GM12878 (cell line): ENCODE measurements at regions not wholly inside any gene's neighbourhood (a gene's known extent, or its start where the extent isn't known, plus 50 kb on each side); places are given as distances from the start of the nearest gene placed in this dataset.

Experiments
- ATAC-seq: fragments of 200-7000 bp; cut with Tn5 transposase; 3 replicates; pipeline ENCODE4 v1.9.1; 2020; ENCODE audit warnings: mild to moderate bottlenecking, moderate library complexity
- BruUV-seq: library from RNA; stranded (reverse); fragments of 400-500 nt; replicated peaks from 2 replicates; lab custom pipeline; 2021; lab: Mats Ljungman, UMichigan
- CTCF ChIA-PET: fragments of 300-600 bp; sonication (Branson Sonifier 250); formaldehyde crosslinking; extraction: SDS; loops from one replicate; lab custom pipeline; 2021; ENCODE audit warnings: inconsistent platforms; lab: Yijun Ruan, JAX
- POLR2A ChIA-PET: fragments of 350-600 bp; formaldehyde crosslinking; extraction: SDS; loops from one replicate; lab custom pipeline; 2021; ENCODE audit warnings: inconsistent platforms; lab: Charles Lee
- RAD21 ChIA-PET: fragments of 300-600 bp; sonication (Branson Sonifier 250); formaldehyde crosslinking; loops from one replicate; lab custom pipeline; 2023; ENCODE audit warnings: antibody characterized with exemption; ENCODE audit not compliant: unreplicated experiment; lab: Charles Lee
- SMC1A ChIA-PET: fragments of 300-600 bp; sonication (Branson Sonifier 250); formaldehyde crosslinking; loops from one replicate; lab custom pipeline; 2023; ENCODE audit not compliant: unreplicated experiment, uncharacterized antibody; lab: Charles Lee
- DNase-seq: peaks from one replicate; pipeline ENCODE4 v3.0.0-alpha.2; 2011; ENCODE audit warnings: low read depth, low spot score
- FAIRE-seq: peaks from 3 replicates; lab custom pipeline; 2011; peaks lifted over from hg19 to GRCh38; lab: Jason Lieb, UNC
- H2AFZ ChIP-seq: 2 replicates; pipeline ENCODE4 v1.6.0; 2011; ENCODE audit warnings: low read depth, low read length, control low read depth; ENCODE audit not compliant: control insufficient read depth
- H3K27ac ChIP-seq: 2 replicates; pipeline ENCODE4 v1.5.1; 2011; ENCODE audit warnings: control low read depth; ENCODE audit not compliant: control insufficient read depth, insufficient read depth
- H3K27me3 ChIP-seq, 2 experiments: replicated peaks in 1 of 2; 2 replicates each; pipeline versions ENCODE4 v1.6.0 to v1.6.1; 2011; ENCODE audit warnings: low read length in 1 of 2; ENCODE audit not compliant: control insufficient read depth in 2 of 2, insufficient read depth in 2 of 2
- H3K36me3 ChIP-seq, 2 experiments: 2 replicates each; pipeline ENCODE4 v1.5.1; 2011; ENCODE audit warnings: low read length in 1 of 2; ENCODE audit not compliant: control insufficient read depth in 2 of 2, insufficient read depth in 2 of 2
- H3K4me1 ChIP-seq: 2 replicates; pipeline ENCODE4 v1.6.1; 2011; ENCODE audit warnings: mild to moderate bottlenecking, low read length, moderate library complexity, mixed read lengths; ENCODE audit not compliant: control insufficient read depth, insufficient read depth
- H3K4me2 ChIP-seq: 2 replicates; pipeline ENCODE4 v1.6.0; 2011; ENCODE audit warnings: control low read depth; ENCODE audit not compliant: control insufficient read depth, insufficient read depth
- H3K4me3 ChIP-seq: fragments of 200-600 bp; sonication (generic); 2 replicates; pipeline ENCODE4 v1.5.1; 2016
- H3K79me2 ChIP-seq: 2 replicates; pipeline ENCODE4 v1.6.0; 2011; ENCODE audit warnings: low read length; ENCODE audit not compliant: control insufficient read depth, insufficient read depth
- H3K9ac ChIP-seq: 2 replicates; pipeline ENCODE4 v1.8.0; 2011; ENCODE audit warnings: low read length, control low read depth, mixed read lengths; ENCODE audit not compliant: control insufficient read depth, insufficient read depth
- H3K9me3 ChIP-seq: replicated peaks from 3 replicates; pipeline ENCODE4 v1.5.1; 2011; ENCODE audit warnings: mild to moderate bottlenecking, low read length; ENCODE audit not compliant: control insufficient read depth, insufficient read depth
- H4K20me1 ChIP-seq: 2 replicates; pipeline ENCODE4 v1.6.0; 2011; ENCODE audit not compliant: control insufficient read depth, insufficient read depth
- ASH2L ChIP-seq: fragments of 300-600, 200-600 bp; sonication (generic); IDR thresholded peaks from 2 replicates; pipeline ENCODE4 v1.6.1; 2017; ENCODE audit warnings: low read depth, mild to moderate bottlenecking, borderline replicate concordance
- BCL3 ChIP-seq: IDR thresholded peaks from 2 replicates; pipeline ENCODE4 v1.6.1; 2011; ENCODE audit warnings: borderline replicate concordance, low read depth, mild to moderate bottlenecking, moderate library complexity, low read length; ENCODE audit not compliant: insufficient read depth, poor library complexity, severe bottlenecking
- BCLAF1 ChIP-seq: fragments of 450-650 bp; IDR thresholded peaks from 2 replicates; pipeline ENCODE4 v1.6.1; 2017; ENCODE audit warnings: antibody characterized with exemption, mild to moderate bottlenecking, moderate library complexity
- CBFB ChIP-seq: IDR thresholded peaks from 2 replicates; pipeline ENCODE4 v1.6.1; 2016; ENCODE audit warnings: antibody characterized with exemption, low read depth
- CHD2 ChIP-seq: IDR thresholded peaks from 2 replicates; pipeline ENCODE4 v1.6.1; 2011; ENCODE audit warnings: low read depth, low read length, improper control_type of control experiment, borderline replicate concordance
- CREB1 ChIP-seq: IDR thresholded peaks from 2 replicates; pipeline ENCODE4 v1.6.1; 2012; ENCODE audit warnings: low read depth, mild to moderate bottlenecking, inconsistent platforms
- EED ChIP-seq: sonication (generic); IDR thresholded peaks from 2 replicates; pipeline ENCODE4 v1.6.1; 2016; ENCODE audit warnings: antibody characterized with exemption, low read depth
- EGR1 ChIP-seq, 2 experiments: IDR thresholded peaks; 1 replicate in 1 of 2; 2 replicates in 1 of 2; pipeline ENCODE4 v1.6.1; 2011 to 2012; ENCODE audit warnings: low read depth in 2 of 2, low read length in 2 of 2, borderline replicate concordance in 1 of 2, mild to moderate bottlenecking in 1 of 2, moderate library complexity in 1 of 2
- GATAD2B ChIP-seq: fragments of 450-650 bp; conservative IDR thresholded peaks from 2 replicates; pipeline ENCODE4 v1.6.1; 2017; ENCODE audit warnings: low read depth, mild to moderate bottlenecking, moderate library complexity
- RAD51 ChIP-seq: fragments of 450-650 bp; IDR thresholded peaks from 2 replicates; pipeline ENCODE4 v1.6.1; 2016; ENCODE audit warnings: moderate library complexity, mild to moderate bottlenecking, inconsistent platforms
- RELB ChIP-seq: fragments of 450-650 bp; IDR thresholded peaks from 2 replicates; pipeline ENCODE4 v1.6.1; 2017; ENCODE audit warnings: low read depth, mild to moderate bottlenecking, moderate library complexity
- SREBF1 ChIP-seq: IDR thresholded peaks from 2 replicates; pipeline ENCODE4 v1.6.1; 2012; ENCODE audit warnings: mild to moderate bottlenecking, low read length
- STAT3 ChIP-seq: IDR thresholded peaks from 2 replicates; pipeline ENCODE4 v1.6.1; 2011; ENCODE audit warnings: low read depth, low read length, improper control_type of control experiment
- TARDBP ChIP-seq: IDR thresholded peaks from 2 replicates; pipeline ENCODE4 v1.6.1; 2016; ENCODE audit warnings: borderline replicate concordance
- WGBS: methylation state at CpG from one replicate; pipeline ENCODE4 v1.1.6; 2016; ENCODE audit warnings: low lambda C conversion rate; ENCODE audit not compliant: insufficient replicate concordance, insufficient coverage; ENCODE audit errors: missing lambda C conversion rate; 5-methylcytosine and 5-hydroxymethylcytosine counted together
- in situ Hi-C: fragments of 300-500 bp; cut with MboI; formaldehyde crosslinking; loops from 9 replicates; pipeline ENCODE4 v1.14.3; 2018; ENCODE audit warnings: mixed read lengths
- intact Hi-C: fragments of 100-400 bp; cut with micrococcal nuclease; formaldehyde crosslinking; loops from one replicate; pipeline ENCODE4 v1.14.2; 2022; ENCODE audit not compliant: unreplicated experiment

- ATAC-seq: no peak
- in situ Hi-C loops: no loop called here
- WGBS: 9% methylated on average over 5 of the region's 5 CpGs
- Histone ChIP-seq H2AFZ (no peak overlapping the region), H3K4me3 (no peak overlapping the region), H3K9me3 (no peaks in the 10 kb centered on the region), H3K79me2 (no peaks in the 10 kb centered on the region), H4K20me1 (no peaks in the 10 kb centered on the region), H3K9ac (no peak overlapping the region), H3K4me1 (no peaks in the 10 kb centered on the region), H3K36me3 (no peaks in the 10 kb centered on the region), H3K27ac (no peak overlapping the region), H3K4me2 (no peak overlapping the region), H3K27me3 (peaks cover 0 to 3% of the 10 kb centered on the region in 2 experiments; a peak in 2 of 4 replicates)
- no peak for TF ChIP-seq SREBF1
- no peak for TF ChIP-seq CHD2
- TF ChIP-seq ASH2L: no peak
- TF ChIP-seq CREB1: no peak
- TF ChIP-seq TARDBP: no peak
- TF ChIP-seq RAD51: no peak
- no peak for TF ChIP-seq GATAD2B
- no peak for TF ChIP-seq BCLAF1
- TF ChIP-seq EED: no peak
- no peak for TF ChIP-seq EGR1 (IDR thresholded peaks at IDR 0.05; ENCODE audit: borderline replicate concordance in 1 of 2, low read depth in 2 of 2, low read length in 2 of 2)
- TF ChIP-seq STAT3: no peak
- no peak for TF ChIP-seq BCL3
- TF ChIP-seq CBFB: no peak
- no peak for TF ChIP-seq RELB
- intact Hi-C loops: no loop called here
- ChIA-PET POLR2A (no interaction called here), SMC1A (interaction anchor here (1.4 kb wide), 1 partner anchor 22 kb away, joined by 4 read pairs; no protein-coding TSS in a partner anchor), RAD21 (no interaction called here), CTCF (no interaction called here)
- DNase-seq: no peak
- no peak for FAIRE-seq
- no TSS peak for BruUV-seq
These were observed 89.4 kb upstream of the GRIP1 start for GRCh38 chr12:66768293-66768692.
